GM13977 (cell line): ENCODE measurements at regions not wholly inside any gene's neighbourhood (a gene's known extent, or its start where the extent isn't known, plus 50 kb on each side); places are given as distances from the start of the nearest gene placed in this dataset.
"Not testable (repeated sequence)": the region's sequence is repeated elsewhere in the genome, so short reads cannot be mapped to it uniquely, and the experiment has no call there.

Experiments used
- DNase-seq: peaks from one replicate; pipeline ENCODE4 v3.0.0; 2012; ENCODE audit warnings: low spot score
- CTCF ChIP-seq: IDR thresholded peaks from 2 replicates; pipeline ENCODE4 v1.5.1; 2012; ENCODE audit warnings: mild to moderate bottlenecking, control low read depth; ENCODE audit not compliant: insufficient read depth; ENCODE audit errors: extremely low read depth, missing control alignments
- in situ Hi-C: fragments of 300-500 bp; cut with MboI; formaldehyde crosslinking; loops from one replicate; pipeline ENCODE4 v1.12.0; 2022; ENCODE audit warnings: low sequenced_read_pairs, low pct_unique_long_range_greater_than_20kb, mixed read lengths, inconsistent platforms; ENCODE audit not compliant: unreplicated experiment

- no peak for DNase-seq
- TF ChIP-seq CTCF: no peak
- in situ Hi-C loops: no loop called here
These were observed 334.4 kb upstream of the PCDH18 start for GRCh38 chr4:137866671-137867070.

- in situ Hi-C loops: no loop called here
- DNase-seq: no peak
These were observed 329.4 kb upstream of the PCDH18 start for GRCh38 chr4:137861682-137862081.

GRCh38 chr4:137853424-137853823 lies 321.1 kb upstream of the PCDH18 start:
- in situ Hi-C loops: no loop called here
- no peak for DNase-seq
- no peak for TF ChIP-seq CTCF

More at GRCh38 chr4:137861682-137862081, 329.4 kb upstream of the PCDH18 start:
- TF ChIP-seq CTCF: peak; percentile 28

GRCh38 chr4:137852326-137852725 lies 320.0 kb upstream of the PCDH18 start:
- no peak for DNase-seq
- in situ Hi-C loops: no loop called here
- TF ChIP-seq CTCF: no peak

- in situ Hi-C loops: no loop called here
- TF ChIP-seq CTCF: no peak
- DNase-seq: no peak
These were observed 319.1 kb upstream of the PCDH18 start for GRCh38 chr4:137851435-137851834.

- DNase-seq, in situ Hi-C loops: not testable (repeated sequence)
These were observed 295.7 kb upstream of the PCDH18 start for GRCh38 chr4:137827945-137828344.

GRCh38 chr4:137825505-137825904 lies 293.2 kb upstream of the PCDH18 start:
- no peak for DNase-seq
- TF ChIP-seq CTCF: no peak
- in situ Hi-C loops: no loop called here
